ENCODE measurements at regions not wholly inside any gene's neighbourhood (a gene's known extent, or its start where the extent isn't known, plus 50 kb on each side); places are given as distances from the start of the nearest gene placed in this dataset.

DNA sequence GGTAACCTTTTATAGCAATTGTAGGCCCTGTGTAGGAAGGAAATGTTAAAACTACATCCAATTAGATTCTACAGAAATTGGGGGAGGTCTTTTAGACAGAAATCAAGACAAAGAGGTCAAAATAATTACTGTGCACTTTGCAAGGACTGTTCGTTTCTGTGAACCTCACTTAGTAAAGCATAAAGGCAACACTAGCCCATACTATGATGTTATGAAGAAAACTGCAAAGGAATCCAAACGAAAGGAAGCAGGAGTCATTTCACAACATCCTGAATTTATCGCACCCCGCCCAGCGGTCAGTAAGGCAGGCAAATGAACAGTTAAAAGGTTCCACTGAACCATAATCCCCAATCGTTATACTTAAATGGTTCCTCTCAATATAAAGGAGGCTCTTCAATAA is 429.5 kb upstream of the ARID1B start:
- Mint-ChIP-seq H3K9me3 (ENCODE audit: low read depth) (no peaks in the 10 kb centered on the region), H3K4me1 (ENCODE audit: low read depth) (no peaks in the 10 kb centered on the region), H3K27me3 (ENCODE audit: low read depth) (peaks cover 18% of the 10 kb centered on the region), H3K27ac (ENCODE audit: unreplicated experiment) (no peak overlapping the region), H3K4me3 (ENCODE audit: unreplicated experiment) (no peak overlapping the region), H3K36me3 (ENCODE audit: low read depth) (no peaks in the 10 kb centered on the region)
- no peak for DNase-seq (ENCODE audit: low spot score)
- TF ChIP-seq, protein P1, sequence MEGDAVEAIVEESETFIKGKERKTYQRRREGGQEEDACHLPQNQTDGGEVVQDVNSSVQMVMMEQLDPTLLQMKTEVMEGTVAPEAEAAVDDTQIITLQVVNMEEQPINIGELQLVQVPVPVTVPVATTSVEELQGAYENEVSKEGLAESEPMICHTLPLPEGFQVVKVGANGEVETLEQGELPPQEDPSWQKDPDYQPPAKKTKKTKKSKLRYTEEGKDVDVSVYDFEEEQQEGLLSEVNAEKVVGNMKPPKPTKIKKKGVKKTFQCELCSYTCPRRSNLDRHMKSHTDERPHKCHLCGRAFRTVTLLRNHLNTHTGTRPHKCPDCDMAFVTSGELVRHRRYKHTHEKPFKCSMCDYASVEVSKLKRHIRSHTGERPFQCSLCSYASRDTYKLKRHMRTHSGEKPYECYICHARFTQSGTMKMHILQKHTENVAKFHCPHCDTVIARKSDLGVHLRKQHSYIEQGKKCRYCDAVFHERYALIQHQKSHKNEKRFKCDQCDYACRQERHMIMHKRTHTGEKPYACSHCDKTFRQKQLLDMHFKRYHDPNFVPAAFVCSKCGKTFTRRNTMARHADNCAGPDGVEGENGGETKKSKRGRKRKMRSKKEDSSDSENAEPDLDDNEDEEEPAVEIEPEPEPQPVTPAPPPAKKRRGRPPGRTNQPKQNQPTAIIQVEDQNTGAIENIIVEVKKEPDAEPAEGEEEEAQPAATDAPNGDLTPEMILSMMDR (IDR thresholded peaks at IDR 0.05) = no peak

DNA sequence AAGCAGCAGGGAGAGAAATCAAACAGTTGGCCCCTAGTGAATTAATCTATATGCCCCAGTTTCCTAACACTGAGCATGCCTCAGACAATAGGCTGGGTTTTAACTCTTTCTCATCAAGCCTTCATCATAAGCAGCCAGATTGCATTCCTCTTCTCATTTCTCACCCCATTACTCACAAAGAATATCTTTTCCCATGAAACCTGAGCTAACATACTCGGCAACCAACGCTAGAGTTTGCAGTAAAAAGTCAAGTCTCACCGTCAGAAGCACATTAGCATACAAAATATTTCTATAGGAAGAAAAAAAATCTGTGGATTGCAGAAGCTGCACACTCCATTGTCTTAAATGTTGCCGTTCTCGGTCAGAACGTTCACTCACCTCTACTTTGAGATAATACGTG is 429.9 kb upstream of the ARID1B start:
- Mint-ChIP-seq H3K27me3 (ENCODE audit: low read depth) (peaks cover 19% of the 10 kb centered on the region), H3K4me1 (ENCODE audit: low read depth) (no peaks in the 10 kb centered on the region), H3K27ac (ENCODE audit: unreplicated experiment) (no peak overlapping the region), H3K4me3 (ENCODE audit: unreplicated experiment) (no peak overlapping the region), H3K9me3 (ENCODE audit: low read depth) (no peaks in the 10 kb centered on the region), H3K36me3 (ENCODE audit: low read depth) (no peaks in the 10 kb centered on the region)
- TF ChIP-seq, protein P1 (IDR thresholded peaks at IDR 0.05) = no peak
- DNase-seq (ENCODE audit: low spot score) = no peak

DNA sequence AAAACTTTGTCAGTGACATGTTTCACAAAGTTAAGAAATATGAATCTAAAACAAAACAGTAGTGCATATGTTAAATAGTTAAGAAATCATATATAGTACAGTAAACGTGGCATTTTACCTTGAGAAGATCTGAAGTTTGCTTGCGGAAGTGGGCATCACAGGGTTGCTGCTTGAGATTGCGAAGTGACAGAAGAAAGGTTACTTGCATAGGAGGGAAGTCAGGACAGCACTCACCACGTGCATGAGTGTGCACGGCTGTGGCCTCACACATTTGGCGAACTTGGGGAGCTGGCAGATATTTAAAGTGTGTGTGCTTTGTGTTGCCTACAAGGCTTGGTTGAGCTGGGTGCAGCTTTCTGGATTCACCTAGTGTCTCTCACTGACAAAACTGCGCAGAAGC is 431.5 kb upstream of the ARID1B start:
- TF ChIP-seq, protein P1 (IDR thresholded peaks at IDR 0.05) = no peak
- H3K27me3 Mint-ChIP-seq (ENCODE audit: low read depth) = peaks cover 26% of the 10 kb centered on the region
- H3K4me1 Mint-ChIP-seq (ENCODE audit: low read depth) = no peaks in the 10 kb centered on the region
- no peaks in the 10 kb centered on the region for H3K9me3 Mint-ChIP-seq (ENCODE audit: low read depth)
- H3K27ac Mint-ChIP-seq (ENCODE audit: unreplicated experiment) = no peak overlapping the region
- no peak for DNase-seq (ENCODE audit: low spot score)
- no peaks in the 10 kb centered on the region for H3K36me3 Mint-ChIP-seq (ENCODE audit: low read depth)
- H3K4me3 Mint-ChIP-seq (ENCODE audit: unreplicated experiment) = no peak overlapping the region

DNA sequence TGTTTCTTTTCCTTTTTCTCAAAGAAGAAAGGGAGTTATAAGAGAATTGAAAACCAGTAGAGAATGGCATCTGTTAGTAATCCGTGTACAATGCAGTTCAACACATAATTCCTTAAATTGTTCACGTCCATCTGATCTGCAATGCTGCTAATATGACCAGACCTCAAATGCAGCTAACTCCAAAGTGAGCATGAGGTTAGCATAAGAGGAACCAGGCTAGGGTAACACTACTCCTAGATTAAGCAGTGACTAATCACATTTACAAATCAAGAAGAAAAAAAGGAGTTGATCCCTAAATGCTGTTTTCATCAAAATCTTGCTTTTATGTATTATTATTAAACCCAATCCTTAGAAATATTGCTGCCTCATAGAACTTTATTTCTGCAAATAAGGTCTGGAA is 432.7 kb upstream of the ARID1B start:
- no peaks in the 10 kb centered on the region for H3K4me1 Mint-ChIP-seq (ENCODE audit: low read depth)
- no peak overlapping the region for H3K4me3 Mint-ChIP-seq (ENCODE audit: unreplicated experiment)
- no peaks in the 10 kb centered on the region for H3K36me3 Mint-ChIP-seq (ENCODE audit: low read depth)

DNA sequence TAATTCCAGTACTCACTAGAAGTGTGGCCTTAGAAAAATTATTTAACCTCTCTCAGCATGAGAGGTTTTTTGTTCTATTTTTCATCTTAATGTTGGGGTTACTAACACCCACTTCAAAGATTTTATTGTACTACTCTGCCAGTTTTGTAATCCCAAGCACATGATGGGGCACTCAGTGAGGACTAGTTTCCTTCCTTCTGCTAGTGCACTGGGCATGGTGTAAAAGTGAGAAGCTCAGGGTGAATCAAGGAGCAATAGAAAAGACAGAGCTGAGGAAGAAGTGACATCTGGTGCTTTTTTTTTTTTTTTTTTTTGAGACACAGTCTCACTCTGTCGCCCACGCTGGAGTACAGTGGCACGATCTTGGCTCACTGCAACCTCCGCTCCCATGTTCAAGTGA is 439.4 kb upstream of the ARID1B start:
- H3K27me3 Mint-ChIP-seq (ENCODE audit: low read depth) = peaks cover 25% of the 10 kb centered on the region
- no peak for DNase-seq (ENCODE audit: low spot score)
- TF ChIP-seq, protein P1 (IDR thresholded peaks at IDR 0.05) = no peak
- peaks cover 6% of the 10 kb centered on the region for H3K9me3 Mint-ChIP-seq (ENCODE audit: low read depth)
- no peaks in the 10 kb centered on the region for H3K4me1 Mint-ChIP-seq (ENCODE audit: low read depth)
- peaks cover 3% of the 10 kb centered on the region for H3K36me3 Mint-ChIP-seq (ENCODE audit: low read depth)
- no peak overlapping the region for H3K27ac Mint-ChIP-seq (ENCODE audit: unreplicated experiment)
- H3K4me3 Mint-ChIP-seq (ENCODE audit: unreplicated experiment) = no peak overlapping the region

More for the DNA sequence above, 432.7 kb upstream of the ARID1B start:
- no peak for DNase-seq (ENCODE audit: low spot score)
- Mint-ChIP-seq H3K9me3 (ENCODE audit: low read depth) (no peaks in the 10 kb centered on the region), H3K27ac (ENCODE audit: unreplicated experiment) (no peak overlapping the region), H3K27me3 (ENCODE audit: low read depth) (peaks cover 26% of the 10 kb centered on the region)
- TF ChIP-seq, protein P1 (IDR thresholded peaks at IDR 0.05) = no peak
